ENCODE measurements at regions not wholly inside any gene's neighbourhood (a gene's known extent, or its start where the extent isn't known, plus 50 kb on each side); places are given as distances from the start of the nearest gene placed in this dataset.

DNA sequence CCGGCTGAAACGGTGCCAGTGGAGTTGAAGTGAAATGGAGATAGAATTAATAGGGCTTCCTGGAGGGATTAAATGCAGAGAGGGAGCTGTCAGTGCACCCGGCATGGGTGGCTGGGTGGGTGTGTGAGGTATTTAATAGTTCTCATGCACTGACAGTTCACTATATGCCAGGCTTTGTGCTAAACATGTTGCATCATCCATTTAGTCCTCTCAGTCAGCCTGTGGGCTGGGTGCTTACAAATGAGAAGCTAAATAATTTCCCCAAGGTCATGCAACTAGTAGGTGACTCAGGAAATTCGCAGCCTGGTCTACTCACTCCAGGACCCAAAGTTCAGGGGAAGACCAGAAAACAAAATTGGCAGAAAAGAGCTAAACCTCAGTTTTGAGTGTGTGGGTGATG is 63.5 kb upstream of the SPATA13 start:
- no peaks in the 10 kb centered on the region for H3K36me3 ChIP-seq
- no peaks in the 10 kb centered on the region for H3K9me3 ChIP-seq
- no peak for TF ChIP-seq CTCF (IDR thresholded peaks at IDR 0.05; ENCODE audit: low read depth, low read length)
- no peaks in the 10 kb centered on the region for H3K4me1 ChIP-seq
- DNase-seq = no peak
- no peak overlapping the region for H3K4me3 ChIP-seq (ENCODE audit: low read depth, low read length)
- no peaks in the 10 kb centered on the region for H3K27me3 ChIP-seq

GRCh38 chr13:24097667-24098066 is 62.9 kb upstream of the SPATA13 start:
- Histone ChIP-seq H3K9me3 (no peaks in the 10 kb centered on the region), H3K4me1 (no peaks in the 10 kb centered on the region), H3K4me3 (ENCODE audit: low read depth, low read length) (no peak overlapping the region), H3K27me3 (no peaks in the 10 kb centered on the region), H3K36me3 (no peaks in the 10 kb centered on the region)
- no peak for DNase-seq
- no peak for TF ChIP-seq CTCF (IDR thresholded peaks at IDR 0.05; ENCODE audit: low read depth, low read length)

DNA sequence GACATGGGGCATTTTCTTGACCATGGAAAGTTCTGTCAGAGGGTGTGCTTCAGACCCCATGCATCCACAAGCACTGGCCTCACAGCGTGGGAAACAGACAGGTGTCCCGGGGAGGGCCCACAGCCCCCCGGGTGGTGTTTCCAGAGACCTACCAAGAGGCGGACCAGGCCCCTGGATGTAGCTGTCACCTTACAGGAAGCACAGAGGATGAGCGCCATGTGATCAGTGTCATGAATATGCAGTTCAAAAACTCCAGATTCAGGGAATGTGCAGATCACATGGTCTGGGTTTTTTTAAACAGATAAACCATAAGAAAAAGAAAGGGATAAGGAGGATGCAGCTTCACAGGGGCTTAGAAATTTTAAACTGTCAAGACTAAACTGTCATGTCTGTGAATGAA is 61.0 kb upstream of the SPATA13 start:
- DNase-seq = no peak
- Histone ChIP-seq H3K4me1 (no peaks in the 10 kb centered on the region), H3K36me3 (no peaks in the 10 kb centered on the region), H3K4me3 (ENCODE audit: low read depth, low read length) (no peak overlapping the region), H3K9me3 (no peaks in the 10 kb centered on the region), H3K27me3 (peaks cover 3% of the 10 kb centered on the region; the same call in 1 of the 2 replicates)
- no peak for TF ChIP-seq CTCF (IDR thresholded peaks at IDR 0.05; ENCODE audit: low read depth, low read length)

- Histone ChIP-seq H3K36me3 (no peaks in the 10 kb centered on the region), H3K4me3 (ENCODE audit: low read depth, low read length) (no peak overlapping the region), H3K9me3 (no peaks in the 10 kb centered on the region), H3K27me3 (peaks cover 3% of the 10 kb centered on the region; the same call in 1 of the 2 replicates), H3K4me1 (no peaks in the 10 kb centered on the region)
- no peak for TF ChIP-seq CTCF (IDR thresholded peaks at IDR 0.05; ENCODE audit: low read depth, low read length)
- no peak for DNase-seq
These were observed 60.3 kb upstream of the SPATA13 start for GRCh38 chr13:24100188-24100587.

DNA sequence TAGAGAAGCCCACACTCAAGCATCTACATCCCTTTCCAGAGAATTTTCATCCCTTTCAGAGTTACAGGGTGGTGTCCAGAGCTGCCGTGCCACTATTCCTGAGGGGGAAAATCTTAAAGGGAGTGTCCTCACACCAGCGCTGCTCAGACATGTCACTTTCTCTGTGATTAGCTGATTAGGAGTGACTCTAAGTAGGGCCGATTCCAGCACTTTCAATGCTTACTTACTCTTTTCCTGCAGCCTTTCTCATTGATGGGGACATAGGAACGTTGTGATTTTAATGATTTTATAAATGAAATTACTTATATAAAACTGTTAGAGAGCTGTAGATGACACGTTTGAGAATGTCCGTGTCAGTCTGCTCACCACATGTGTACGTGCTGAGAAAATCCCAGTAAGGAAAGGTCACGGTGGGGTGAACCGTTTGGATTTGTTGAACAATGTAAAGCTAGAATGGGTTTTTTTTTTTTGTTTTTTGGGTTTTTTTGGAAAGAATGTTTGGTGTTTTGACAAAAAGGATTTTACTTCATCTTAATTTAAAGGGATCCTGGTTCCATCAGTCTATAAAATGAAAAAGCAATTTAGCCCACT is 56.6 kb upstream of the SPATA13 start:
- no peak for DNase-seq
- no peak for TF ChIP-seq CTCF (IDR thresholded peaks at IDR 0.05; ENCODE audit: low read depth, low read length)
- Histone ChIP-seq H3K4me1 (no peaks in the 10 kb centered on the region), H3K9me3 (no peaks in the 10 kb centered on the region), H3K27me3 (peaks cover 3% of the 10 kb centered on the region; the same call in 1 of the 2 replicates), H3K36me3 (no peaks in the 10 kb centered on the region), H3K4me3 (ENCODE audit: low read depth, low read length) (no peak overlapping the region)

GRCh38 chr13:24104723-24105122 is 55.8 kb upstream of the SPATA13 start:
- no peak for DNase-seq
- TF ChIP-seq CTCF (IDR thresholded peaks at IDR 0.05; ENCODE audit: low read depth, low read length) = no peak
- H3K4me3 ChIP-seq (ENCODE audit: low read depth, low read length) = no peak overlapping the region

More at GRCh38 chr13:24104723-24105122, 55.8 kb upstream of the SPATA13 start:
- no peaks in the 10 kb centered on the region for H3K9me3 ChIP-seq
- H3K27me3 ChIP-seq = peaks cover 3% of the 10 kb centered on the region; the same call in 1 of the 2 replicates
- H3K4me1 ChIP-seq = no peaks in the 10 kb centered on the region
- no peaks in the 10 kb centered on the region for H3K36me3 ChIP-seq

Measured in BE2C (cell line).